ENCODE measurements at regions not wholly inside any gene's neighbourhood (a gene's known extent, or its start where the extent isn't known, plus 50 kb on each side); places are given as distances from the start of the nearest gene placed in this dataset.
"Not testable (repeated sequence)": the region's sequence is repeated elsewhere in the genome, so short reads cannot be mapped to it uniquely, and the experiment has no call there.

GRCh38 chr11:110856340-110856739 lies 144.1 kb upstream of the ARHGAP20 start:
- no peak for DNase-seq (ENCODE audit: insufficient read length, low spot score)
- TF ChIP-seq, protein P1, sequence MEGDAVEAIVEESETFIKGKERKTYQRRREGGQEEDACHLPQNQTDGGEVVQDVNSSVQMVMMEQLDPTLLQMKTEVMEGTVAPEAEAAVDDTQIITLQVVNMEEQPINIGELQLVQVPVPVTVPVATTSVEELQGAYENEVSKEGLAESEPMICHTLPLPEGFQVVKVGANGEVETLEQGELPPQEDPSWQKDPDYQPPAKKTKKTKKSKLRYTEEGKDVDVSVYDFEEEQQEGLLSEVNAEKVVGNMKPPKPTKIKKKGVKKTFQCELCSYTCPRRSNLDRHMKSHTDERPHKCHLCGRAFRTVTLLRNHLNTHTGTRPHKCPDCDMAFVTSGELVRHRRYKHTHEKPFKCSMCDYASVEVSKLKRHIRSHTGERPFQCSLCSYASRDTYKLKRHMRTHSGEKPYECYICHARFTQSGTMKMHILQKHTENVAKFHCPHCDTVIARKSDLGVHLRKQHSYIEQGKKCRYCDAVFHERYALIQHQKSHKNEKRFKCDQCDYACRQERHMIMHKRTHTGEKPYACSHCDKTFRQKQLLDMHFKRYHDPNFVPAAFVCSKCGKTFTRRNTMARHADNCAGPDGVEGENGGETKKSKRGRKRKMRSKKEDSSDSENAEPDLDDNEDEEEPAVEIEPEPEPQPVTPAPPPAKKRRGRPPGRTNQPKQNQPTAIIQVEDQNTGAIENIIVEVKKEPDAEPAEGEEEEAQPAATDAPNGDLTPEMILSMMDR (IDR thresholded peaks at IDR 0.05; ENCODE audit: insufficient read depth, missing control alignments): no peak
- FAIRE-seq: no peak

DNA sequence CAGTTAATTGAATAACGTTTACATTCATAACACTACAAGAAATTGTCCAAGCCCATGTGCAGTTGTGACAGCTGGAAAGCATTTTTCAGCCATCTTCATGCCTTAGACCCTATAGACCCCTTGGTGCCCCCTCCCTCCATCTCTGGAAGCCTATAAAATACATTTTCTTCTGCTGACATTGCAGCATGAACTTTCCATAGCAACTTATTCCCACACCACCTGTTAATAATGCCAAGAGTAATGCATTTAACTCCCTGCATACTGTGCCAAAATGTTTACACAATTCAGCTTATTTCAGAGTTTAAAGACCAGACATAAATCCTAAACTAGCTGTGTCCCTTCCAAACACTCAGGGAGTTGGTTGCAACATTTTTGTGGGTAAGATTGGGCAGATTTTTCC lies 143.0 kb upstream of the ARHGAP20 start:
- FAIRE-seq (no peak), DNase-seq (ENCODE audit: insufficient read length, low spot score) (no peak)
- TF ChIP-seq, protein P1 (IDR thresholded peaks at IDR 0.05; ENCODE audit: insufficient read depth, missing control alignments): no peak

DNA sequence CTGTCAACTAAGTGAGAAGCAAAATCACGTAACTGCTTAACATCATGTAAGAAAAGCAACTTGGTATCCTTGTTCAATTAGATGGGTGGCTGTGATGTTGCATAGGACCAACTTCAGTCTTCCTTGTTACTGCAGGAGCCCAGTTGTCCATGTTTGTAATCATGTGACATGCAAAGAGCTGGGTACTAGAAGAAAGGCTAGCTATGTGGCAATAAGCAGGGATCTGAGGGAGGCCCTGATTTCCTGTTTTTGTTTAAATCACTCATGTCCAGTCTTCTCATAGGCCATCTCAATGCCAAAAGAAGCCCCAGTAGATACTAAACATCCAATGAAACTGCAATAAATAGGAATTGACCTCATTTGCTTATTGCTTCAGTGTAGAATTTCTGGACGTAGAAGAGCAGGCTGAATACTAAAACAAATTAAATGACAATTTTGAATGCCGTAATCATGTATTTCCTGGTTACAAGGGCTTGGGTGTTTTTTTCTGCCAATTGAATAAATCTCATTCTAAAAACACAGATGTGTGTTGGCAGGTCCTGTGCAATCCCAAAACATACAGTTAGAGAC lies 140.8 kb upstream of the ARHGAP20 start:
- FAIRE-seq (no peak), DNase-seq (ENCODE audit: insufficient read length, low spot score) (no peak)
- TF ChIP-seq, protein P1 (IDR thresholded peaks at IDR 0.05; ENCODE audit: insufficient read depth, missing control alignments): no peak

- DNase-seq (ENCODE audit: insufficient read length, low spot score): no peak
- TF ChIP-seq, protein P1 (IDR thresholded peaks at IDR 0.05; ENCODE audit: insufficient read depth, missing control alignments): no peak
- FAIRE-seq: no peak
Observed at GRCh38 chr11:110850846-110851245, 138.6 kb upstream of the ARHGAP20 start.

DNA sequence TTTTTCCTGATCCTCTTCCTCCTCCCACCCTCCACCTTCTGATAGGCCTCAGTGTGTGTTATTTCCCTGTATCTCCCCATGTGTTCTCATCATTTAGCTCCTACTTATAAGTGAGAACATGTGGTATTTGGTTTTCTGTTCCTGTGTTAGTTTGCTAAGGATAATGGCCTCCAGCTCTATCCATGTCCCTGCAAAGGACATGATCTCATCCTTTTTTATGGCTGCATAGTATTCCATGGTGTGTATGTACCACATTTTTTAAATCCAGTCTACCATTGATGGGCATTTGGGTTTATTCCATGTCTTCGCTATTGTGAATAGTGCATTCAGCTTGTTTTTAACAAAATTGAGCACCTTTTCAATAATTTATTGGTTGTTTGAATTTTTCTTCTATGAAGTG lies 130.8 kb upstream of the ARHGAP20 start:
- not testable (repeated sequence) for DNase-seq (ENCODE audit: insufficient read length, low spot score); FAIRE-seq

DNA sequence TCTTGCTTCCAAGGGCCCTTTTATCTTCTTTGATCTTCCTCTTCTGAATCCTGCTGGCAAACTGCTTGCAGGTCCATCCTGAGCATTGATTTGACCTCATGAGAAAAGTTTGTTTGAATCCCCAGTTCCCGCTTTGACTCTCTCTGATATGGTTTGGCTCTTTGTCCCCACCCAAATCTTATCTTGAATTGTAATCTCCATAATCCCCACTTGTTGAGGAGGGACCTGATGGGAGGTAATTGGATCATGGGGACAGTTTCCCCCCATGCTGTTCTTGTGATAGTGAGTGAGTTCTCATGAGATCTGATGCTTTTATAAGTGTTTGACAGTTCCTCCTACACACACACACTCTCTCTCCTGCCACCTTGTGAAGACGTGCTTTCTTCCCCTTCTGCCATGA lies 126.6 kb upstream of the ARHGAP20 start:
- FAIRE-seq (no peak), DNase-seq (ENCODE audit: insufficient read length, low spot score) (no peak)
- TF ChIP-seq, protein P1 (IDR thresholded peaks at IDR 0.05; ENCODE audit: insufficient read depth, missing control alignments): no peak

DNA sequence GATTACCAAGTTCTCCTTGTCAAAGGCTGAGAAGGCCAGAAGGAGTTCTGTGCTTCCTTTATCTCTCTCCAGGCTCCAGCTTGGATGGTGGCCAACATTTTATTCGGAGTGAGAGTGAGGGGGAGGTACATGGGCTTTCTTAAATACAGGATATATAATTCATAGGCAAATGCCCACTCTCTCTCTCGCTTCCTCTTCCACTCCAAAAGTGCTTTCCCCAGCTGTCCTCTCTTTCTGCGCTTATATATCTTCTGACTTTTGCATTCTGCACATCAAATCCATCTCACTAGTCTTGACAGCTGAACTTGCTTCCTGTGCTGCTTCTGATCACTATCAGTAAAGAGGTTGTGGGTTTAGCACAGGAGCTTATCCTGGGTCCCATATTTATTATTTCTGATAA lies 125.4 kb upstream of the ARHGAP20 start:
- DNase-seq (ENCODE audit: insufficient read length, low spot score): no peak
- TF ChIP-seq, protein P1 (IDR thresholded peaks at IDR 0.05; ENCODE audit: insufficient read depth, missing control alignments): no peak
- no peak for FAIRE-seq

GRCh38 chr11:110835106-110835505 lies 122.9 kb upstream of the ARHGAP20 start:
- FAIRE-seq (no peak), DNase-seq (ENCODE audit: insufficient read length, low spot score) (no peak)
- TF ChIP-seq, protein P1 (IDR thresholded peaks at IDR 0.05; ENCODE audit: insufficient read depth, missing control alignments): no peak

Measured in D721Med (cell line).